Cardiac muscle cell (in vitro differentiated cells and primary cell): ENCODE measurements at regions not wholly inside any gene's neighbourhood (a gene's known extent, or its start where the extent isn't known, plus 50 kb on each side); places are given as distances from the start of the nearest gene placed in this dataset.

Experiments
- DNase-seq, 2 donors: peaks; one replicate each; pipeline versions ENCODE4 v3.0.0 to v3.0.0-alpha.2; 2010 to 2017; ENCODE audit warnings: low read depth in 1 of 2, low spot score in 1 of 2
- H3K27ac ChIP-seq: fragments of 200-600 bp; sonication (generic); 2 replicates; pipeline ENCODE4 v1.5.1; 2016
- H3K27me3 ChIP-seq: fragments of 200-600 bp; sonication (generic); 2 replicates; pipeline ENCODE4 v1.6.0; 2016; ENCODE audit warnings: control low read depth
- H3K36me3 ChIP-seq: fragments of 200-600 bp; sonication (generic); 2 replicates; pipeline ENCODE4 v1.5.1; 2016; ENCODE audit warnings: control low read depth
- H3K4me1 ChIP-seq: fragments of 200-600 bp; sonication (generic); 2 replicates; pipeline ENCODE4 v1.8.1; 2017; ENCODE audit warnings: low read depth, mild to moderate bottlenecking, mixed run types
- H3K4me3 ChIP-seq: fragments of 200-600 bp; sonication (generic); 2 replicates; pipeline ENCODE4 v1.5.1; 2016; ENCODE audit warnings: mild to moderate bottlenecking
- H3K9me3 ChIP-seq: fragments of 200-600 bp; sonication (generic); 2 replicates; pipeline ENCODE4 v1.5.1; 2017; ENCODE audit warnings: low read depth, mild to moderate bottlenecking, control low read depth
- TF ChIP-seq, protein P1 (sequence below): IDR thresholded peaks from 2 replicates; pipeline ENCODE4 v1.5.1; 2012; ENCODE audit warnings: low read depth, mild to moderate bottlenecking, low read length

GRCh38 chr11:90744169-90744568 lies 521.3 kb upstream of the CHORDC1 start:
- no peaks in the 10 kb centered on the region for H3K36me3 ChIP-seq
- DNase-seq = no peak
- no peak overlapping the region for H3K4me3 ChIP-seq
- no peak overlapping the region for H3K27ac ChIP-seq
- no peaks in the 10 kb centered on the region for H3K27me3 ChIP-seq
- H3K4me1 ChIP-seq = no peaks in the 10 kb centered on the region
- TF ChIP-seq, protein P1, sequence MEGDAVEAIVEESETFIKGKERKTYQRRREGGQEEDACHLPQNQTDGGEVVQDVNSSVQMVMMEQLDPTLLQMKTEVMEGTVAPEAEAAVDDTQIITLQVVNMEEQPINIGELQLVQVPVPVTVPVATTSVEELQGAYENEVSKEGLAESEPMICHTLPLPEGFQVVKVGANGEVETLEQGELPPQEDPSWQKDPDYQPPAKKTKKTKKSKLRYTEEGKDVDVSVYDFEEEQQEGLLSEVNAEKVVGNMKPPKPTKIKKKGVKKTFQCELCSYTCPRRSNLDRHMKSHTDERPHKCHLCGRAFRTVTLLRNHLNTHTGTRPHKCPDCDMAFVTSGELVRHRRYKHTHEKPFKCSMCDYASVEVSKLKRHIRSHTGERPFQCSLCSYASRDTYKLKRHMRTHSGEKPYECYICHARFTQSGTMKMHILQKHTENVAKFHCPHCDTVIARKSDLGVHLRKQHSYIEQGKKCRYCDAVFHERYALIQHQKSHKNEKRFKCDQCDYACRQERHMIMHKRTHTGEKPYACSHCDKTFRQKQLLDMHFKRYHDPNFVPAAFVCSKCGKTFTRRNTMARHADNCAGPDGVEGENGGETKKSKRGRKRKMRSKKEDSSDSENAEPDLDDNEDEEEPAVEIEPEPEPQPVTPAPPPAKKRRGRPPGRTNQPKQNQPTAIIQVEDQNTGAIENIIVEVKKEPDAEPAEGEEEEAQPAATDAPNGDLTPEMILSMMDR = no peak
- no peaks in the 10 kb centered on the region for H3K9me3 ChIP-seq

GRCh38 chr11:90738799-90739198 lies 516.0 kb upstream of the CHORDC1 start:
- no peak for DNase-seq
- TF ChIP-seq, protein P1 = no peak
- Histone ChIP-seq H3K36me3 (no peaks in the 10 kb centered on the region), H3K9me3 (no peaks in the 10 kb centered on the region), H3K27me3 (no peaks in the 10 kb centered on the region), H3K27ac (no peak overlapping the region), H3K4me3 (no peak overlapping the region), H3K4me1 (no peaks in the 10 kb centered on the region)

DNA sequence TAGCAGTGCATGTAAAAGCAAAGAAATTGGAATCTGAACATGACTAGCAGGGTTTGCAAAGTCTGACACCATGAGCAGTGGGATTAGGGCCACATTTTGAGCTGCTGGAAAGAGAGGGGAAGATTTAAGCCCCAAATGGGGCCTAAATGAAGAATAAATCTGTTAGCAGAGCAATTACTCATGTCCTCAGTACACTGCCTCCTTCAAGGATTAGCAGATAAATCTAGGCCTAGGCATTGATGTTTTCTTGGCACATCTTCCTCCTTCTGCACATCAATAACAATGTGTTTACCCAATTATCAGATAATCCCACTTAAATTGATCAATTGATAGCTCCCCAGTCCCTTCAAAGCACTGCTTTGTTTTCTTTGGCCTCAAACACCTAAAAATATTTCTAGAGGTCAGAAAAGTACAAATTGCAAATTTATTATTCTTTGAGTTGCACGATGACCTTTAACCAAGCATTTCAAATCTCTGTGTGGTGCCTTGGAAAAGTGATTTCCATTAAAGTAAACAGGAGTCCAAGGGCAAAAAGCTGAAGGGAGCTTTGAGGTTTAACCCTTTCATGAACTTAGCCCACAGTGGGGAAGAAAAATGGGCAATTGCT lies 514.7 kb upstream of the CHORDC1 start:
- no peak overlapping the region for H3K27ac ChIP-seq
- no peaks in the 10 kb centered on the region for H3K4me1 ChIP-seq
- no peak for DNase-seq
- H3K4me3 ChIP-seq = no peak overlapping the region
- H3K36me3 ChIP-seq = no peaks in the 10 kb centered on the region
- no peaks in the 10 kb centered on the region for H3K27me3 ChIP-seq
- TF ChIP-seq, protein P1 = no peak
- no peaks in the 10 kb centered on the region for H3K9me3 ChIP-seq

GRCh38 chr11:90732486-90732885 lies 509.6 kb upstream of the CHORDC1 start:
- no peak for DNase-seq
- Histone ChIP-seq H3K27ac (no peak overlapping the region), H3K27me3 (no peaks in the 10 kb centered on the region), H3K9me3 (no peaks in the 10 kb centered on the region), H3K4me3 (no peak overlapping the region), H3K36me3 (no peaks in the 10 kb centered on the region), H3K4me1 (no peaks in the 10 kb centered on the region)
- TF ChIP-seq, protein P1 = no peak

DNA sequence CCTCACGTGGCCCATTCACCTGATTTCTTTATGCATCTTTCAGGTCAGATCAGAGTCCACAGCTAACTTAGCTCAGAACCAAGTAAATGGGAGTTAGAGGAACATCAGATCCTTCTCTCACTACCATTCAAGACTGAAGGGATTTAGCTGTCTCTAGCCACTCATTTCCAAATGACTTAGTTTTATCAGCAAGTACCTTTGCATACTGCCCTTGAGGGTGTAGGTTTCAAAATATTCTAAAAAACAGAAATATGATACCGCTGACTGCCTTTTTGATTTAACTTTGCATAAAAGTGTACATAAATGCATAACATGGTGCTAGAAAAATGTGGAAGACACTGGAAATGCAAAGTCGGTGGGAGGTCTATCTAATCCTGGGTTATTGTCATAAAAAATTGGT lies 500.6 kb upstream of the CHORDC1 start:
- no peaks in the 10 kb centered on the region for H3K9me3 ChIP-seq
- H3K4me3 ChIP-seq = no peak overlapping the region
- no peak for DNase-seq
- H3K27me3 ChIP-seq = no peaks in the 10 kb centered on the region
- H3K27ac ChIP-seq = no peak overlapping the region
- H3K4me1 ChIP-seq = no peaks in the 10 kb centered on the region
- TF ChIP-seq, protein P1 = no peak
- H3K36me3 ChIP-seq = no peaks in the 10 kb centered on the region
